MV-4-11 (cell line): ENCODE measurements at regions not wholly inside any gene's neighbourhood (a gene's known extent, or its start where the extent isn't known, plus 50 kb on each side); places are given as distances from the start of the nearest gene placed in this dataset.
"Not testable (repeated sequence)": the region's sequence is repeated elsewhere in the genome, so short reads cannot be mapped to it uniquely, and the experiment has no call there.

Experiments
- DNase-seq: peaks from one replicate; lab custom pipeline; 2025; lab: John Stamatoyannopoulos, UW

GRCh38 chr16:86716649-86717048 is 138.3 kb downstream of the FOXL1 start:
- DNase-seq: no peak

- DNase-seq: no peak
Measured at GRCh38 chr16:86718118-86718517, 139.8 kb downstream of the FOXL1 start.

GRCh38 chr16:86722970-86723369 is 144.6 kb downstream of the FOXL1 start:
- no peak for DNase-seq

GRCh38 chr16:86723689-86724088 is 145.3 kb downstream of the FOXL1 start:
- DNase-seq: no peak

GRCh38 chr16:86725401-86725800 is 147.1 kb downstream of the FOXL1 start:
- no peak for DNase-seq

DNA sequence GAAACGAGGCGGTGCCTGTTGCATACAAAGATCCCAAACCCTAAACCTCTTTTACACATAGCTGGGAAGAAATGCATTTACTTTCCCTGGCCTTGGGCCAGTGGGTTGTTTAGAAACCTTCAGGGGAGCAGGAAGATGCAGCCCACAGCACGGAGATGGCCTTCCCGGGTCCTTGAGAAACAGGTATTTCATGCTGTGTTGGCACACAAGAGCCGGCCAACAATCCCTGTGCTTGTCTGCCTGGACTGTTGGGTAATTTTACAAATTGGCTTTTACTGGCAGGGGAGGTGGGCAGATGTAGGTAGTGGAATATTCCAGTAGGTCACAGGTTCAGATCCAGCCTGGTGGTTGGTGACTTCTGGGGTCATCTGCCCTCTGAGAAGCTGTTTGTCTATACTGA is 148.0 kb downstream of the FOXL1 start:
- DNase-seq: no peak

DNA sequence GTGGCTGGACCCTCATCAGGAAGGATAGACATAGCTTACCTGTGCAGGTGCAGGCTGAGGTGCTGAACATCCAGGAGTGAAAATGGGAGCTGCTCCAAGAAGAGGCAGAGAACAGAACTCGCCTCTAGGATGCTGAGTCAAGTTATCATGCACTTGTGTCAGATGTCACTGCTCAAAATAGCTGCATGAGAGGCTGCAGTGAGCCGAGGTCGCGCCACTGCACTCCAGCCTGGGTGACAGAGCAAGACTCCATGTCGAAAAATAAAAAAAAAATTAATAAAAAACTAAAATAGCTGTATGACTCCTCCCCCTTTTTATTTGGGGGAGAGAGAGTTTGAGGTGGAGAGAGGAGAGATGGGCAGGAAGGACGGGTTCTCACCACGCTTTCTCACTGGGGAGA is 148.8 kb downstream of the FOXL1 start:
- no peak for DNase-seq

- no peak for DNase-seq
Measured at GRCh38 chr16:86727632-86728031, 149.3 kb downstream of the FOXL1 start.

- DNase-seq: no peak
Measured at GRCh38 chr16:86729686-86730085, 151.3 kb downstream of the FOXL1 start.

GRCh38 chr16:86730086-86730485 is 151.7 kb downstream of the FOXL1 start:
- DNase-seq: no peak

DNA sequence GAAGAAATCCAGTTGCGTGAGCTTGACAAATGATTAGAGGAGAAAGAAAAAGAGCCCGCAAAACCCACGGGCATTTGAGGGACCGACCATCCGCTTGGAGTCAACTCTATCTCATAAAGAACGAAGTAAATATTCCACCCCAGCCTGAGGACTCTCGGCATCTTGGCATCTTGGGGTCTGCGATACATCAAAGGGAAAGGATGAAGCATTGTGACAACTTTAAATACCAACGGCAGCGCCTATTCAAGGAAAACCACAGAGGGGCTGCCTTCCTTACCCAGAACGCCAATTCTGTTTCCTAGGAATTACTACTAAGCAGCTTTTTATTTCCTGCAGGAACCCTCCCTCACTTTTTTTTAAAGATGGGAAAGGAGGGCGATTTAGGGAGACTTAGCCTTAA is 152.2 kb downstream of the FOXL1 start:
- no peak for DNase-seq

GRCh38 chr16:86732621-86733295 is 154.4 kb downstream of the FOXL1 start:
- DNase-seq: no peak

- DNase-seq: no peak
Measured at GRCh38 chr16:86733546-86734254, 155.4 kb downstream of the FOXL1 start.

- DNase-seq: no peak
Measured at GRCh38 chr16:86734543-86735460, 156.5 kb downstream of the FOXL1 start.

DNA sequence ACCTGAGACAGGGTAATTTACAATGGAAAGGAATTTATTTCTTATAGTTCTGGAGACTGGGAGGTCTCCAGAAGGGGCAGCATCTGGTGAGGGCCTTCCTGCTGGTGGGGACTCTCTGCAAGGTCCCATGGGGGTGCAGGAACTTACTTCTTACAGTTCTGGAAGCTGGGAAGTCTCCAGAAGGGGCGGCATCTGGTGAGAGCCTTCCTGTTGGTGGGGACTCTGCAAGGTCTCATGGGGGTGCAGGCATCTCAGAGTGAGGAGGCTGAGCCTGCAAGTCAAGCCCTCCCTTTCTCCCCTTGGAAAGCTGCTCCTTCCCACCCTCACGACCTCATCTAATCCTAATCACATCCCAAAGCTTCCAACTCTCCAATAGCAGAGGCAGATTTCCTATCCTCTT is 157.4 kb downstream of the FOXL1 start:
- DNase-seq: no peak

DNA sequence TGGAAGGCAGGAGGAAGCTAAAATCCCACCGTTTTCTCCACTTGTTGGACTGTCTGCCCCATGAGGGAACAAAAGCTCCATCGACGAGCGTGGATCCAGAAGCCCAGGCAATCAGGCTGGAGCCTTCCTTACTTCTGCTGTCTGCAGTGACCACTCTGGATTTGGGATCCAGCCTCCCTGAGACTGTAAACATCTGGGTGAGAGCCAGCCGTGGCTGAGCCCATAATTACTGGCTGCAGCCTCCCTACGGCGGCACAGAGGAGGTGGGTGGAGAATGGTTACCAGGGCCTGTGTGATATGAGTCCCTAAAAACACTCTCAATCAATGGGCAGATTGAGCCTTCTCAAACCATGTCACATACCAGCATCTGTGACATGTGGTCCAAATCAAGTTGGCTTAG is 158.2 kb downstream of the FOXL1 start:
- DNase-seq: no peak

- no peak for DNase-seq
Measured at GRCh38 chr16:86737083-86737482, 158.7 kb downstream of the FOXL1 start.

GRCh38 chr16:86738322-86738721 is 160.0 kb downstream of the FOXL1 start:
- DNase-seq: not testable (repeated sequence)

DNA sequence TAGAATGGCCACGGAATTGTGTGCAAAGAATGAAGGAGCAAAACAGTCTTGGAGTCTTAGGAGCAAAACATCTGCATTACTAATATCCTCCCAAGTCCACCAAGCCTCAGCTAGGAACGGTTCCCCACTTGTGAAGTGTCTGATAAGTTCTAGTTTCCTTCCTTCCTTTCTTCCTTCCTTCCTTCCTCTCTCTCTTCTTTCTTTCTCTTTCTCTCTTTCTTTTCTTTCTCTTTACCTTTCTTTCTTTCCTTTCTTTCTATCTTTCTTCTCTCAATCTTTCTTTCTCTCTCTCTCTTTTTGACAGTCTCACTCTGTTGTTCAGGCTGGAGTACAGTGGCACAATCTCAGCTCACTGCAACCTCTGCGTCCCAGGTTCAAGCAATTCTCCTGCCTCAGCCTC is 160.8 kb downstream of the FOXL1 start:
- DNase-seq: no peak

GRCh38 chr16:86739808-86740207 is 161.5 kb downstream of the FOXL1 start:
- DNase-seq: no peak

DNA sequence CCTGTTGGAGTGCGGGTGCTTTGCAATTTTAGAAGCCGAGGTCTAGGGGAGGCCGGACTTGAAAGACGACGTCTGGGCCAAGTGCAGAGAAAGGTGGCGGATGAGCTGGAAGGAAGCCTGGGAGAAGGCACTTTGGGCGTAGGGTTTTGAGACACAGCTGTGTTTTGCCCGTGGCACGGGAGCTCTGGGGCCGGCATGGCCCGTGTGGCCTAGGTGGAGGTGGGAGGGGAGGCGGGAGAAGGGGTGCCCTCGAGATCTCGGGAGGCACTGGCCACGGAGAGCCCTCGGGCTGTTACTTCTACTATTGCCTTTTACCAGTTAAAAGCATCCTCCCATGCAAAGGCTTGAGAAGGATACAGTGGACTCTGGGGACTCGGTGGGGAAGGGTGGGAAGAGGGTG is 161.9 kb downstream of the FOXL1 start:
- no peak for DNase-seq

DNA sequence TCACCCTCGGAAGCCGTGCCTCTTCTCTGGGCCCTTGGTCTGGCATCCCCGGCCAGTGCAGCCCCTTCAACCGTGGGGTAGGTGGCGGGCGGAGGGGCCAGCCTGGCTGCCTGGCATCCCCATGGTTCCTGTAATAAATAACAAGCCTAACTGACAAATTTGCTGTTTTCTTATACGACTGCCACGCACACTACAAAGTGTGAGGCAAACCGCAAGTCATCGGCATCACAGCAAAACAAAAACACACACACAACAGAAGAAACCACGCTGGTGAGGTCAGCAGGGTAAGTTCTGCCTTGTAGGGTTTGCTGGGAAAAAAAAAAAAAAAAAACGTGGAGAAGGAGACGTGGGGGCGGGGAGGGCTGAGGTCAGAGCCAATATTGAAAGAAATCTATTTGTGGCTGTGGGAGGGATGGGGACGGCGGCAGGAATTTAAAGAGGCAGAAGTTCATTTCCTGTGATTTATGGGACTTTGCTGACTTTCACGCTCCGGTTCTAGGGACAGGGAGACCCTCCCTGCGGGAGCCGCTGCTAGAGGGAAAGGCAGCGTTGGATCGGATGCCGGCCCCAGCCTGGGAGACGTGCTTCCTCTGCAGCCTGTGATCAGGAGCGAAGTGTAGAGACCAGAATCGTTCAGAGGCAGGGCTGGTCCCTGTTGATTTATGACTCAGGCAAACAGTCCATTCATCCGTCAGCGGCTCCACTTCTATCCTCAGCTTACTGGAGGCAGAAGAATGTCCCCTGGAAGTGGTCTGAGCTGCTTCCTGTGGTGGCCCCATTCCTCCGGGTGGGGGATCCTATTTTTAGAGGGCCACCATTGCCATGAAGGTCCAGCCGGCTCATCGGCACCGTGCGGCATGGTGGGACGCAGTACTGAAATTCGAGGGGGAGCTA is 162.8 kb downstream of the FOXL1 start:
- peak; percentile 75 for DNase-seq
